Neutrophil (primary cell): ENCODE measurements at regions not wholly inside any gene's neighbourhood (a gene's known extent, or its start where the extent isn't known, plus 50 kb on each side); places are given as distances from the start of the nearest gene placed in this dataset.

Experiments used
- H3K27ac ChIP-seq: fragments of 200-600 bp; sonication (generic); 2 replicates; pipeline ENCODE4 v1.5.1; 2016; ENCODE audit warnings: mild to moderate bottlenecking, moderate library complexity
- H3K27me3 ChIP-seq: fragments of 200-600 bp; sonication (generic); 2 replicates; pipeline ENCODE4 v1.6.0; 2016; ENCODE audit warnings: mild to moderate bottlenecking
- H3K36me3 ChIP-seq: fragments of 200-600 bp; sonication (generic); 2 replicates; pipeline ENCODE4 v1.5.1; 2017
- H3K4me1 ChIP-seq, 2 experiments: fragments of 200-600 bp in 1 of 2; sonication (generic) in 1 of 2; 1 replicate in 1 of 2; 2 replicates in 1 of 2; pipeline versions ENCODE4 v1.5.1 to v1.6.1; 2013 to 2016; ENCODE audit warnings: low read depth in 1 of 2, low read length in 1 of 2, mild to moderate bottlenecking in 1 of 2, moderate library complexity in 1 of 2; ENCODE audit not compliant: control insufficient read depth in 1 of 2, insufficient read depth in 1 of 2
- H3K4me3 ChIP-seq, 2 experiments: fragments of 200-600 bp in 1 of 2; sonication (generic) in 1 of 2; 1 replicate in 1 of 2; 2 replicates in 1 of 2; pipeline ENCODE4 v1.5.1; 2013 to 2016; ENCODE audit warnings: low read depth in 1 of 2, low read length in 1 of 2, mild to moderate bottlenecking in 1 of 2, moderate library complexity in 1 of 2
- H3K9me3 ChIP-seq: fragments of 200-600 bp; sonication (generic); 2 replicates; pipeline ENCODE4 v1.5.1; 2016
- TF ChIP-seq, protein P1 (sequence below): fragments of 200-600 bp; sonication (generic); IDR thresholded peaks from 2 replicates; pipeline ENCODE4 v1.5.1; 2016; ENCODE audit warnings: antibody characterized with exemption

GRCh38 chr1:57951390-57951789 is 527.5 kb upstream of the DAB1 start:
- no peaks in the 10 kb centered on the region for H3K9me3 ChIP-seq
- H3K27ac ChIP-seq, result no peak overlapping the region
- no peaks in the 10 kb centered on the region for H3K27me3 ChIP-seq
- TF ChIP-seq, protein P1, sequence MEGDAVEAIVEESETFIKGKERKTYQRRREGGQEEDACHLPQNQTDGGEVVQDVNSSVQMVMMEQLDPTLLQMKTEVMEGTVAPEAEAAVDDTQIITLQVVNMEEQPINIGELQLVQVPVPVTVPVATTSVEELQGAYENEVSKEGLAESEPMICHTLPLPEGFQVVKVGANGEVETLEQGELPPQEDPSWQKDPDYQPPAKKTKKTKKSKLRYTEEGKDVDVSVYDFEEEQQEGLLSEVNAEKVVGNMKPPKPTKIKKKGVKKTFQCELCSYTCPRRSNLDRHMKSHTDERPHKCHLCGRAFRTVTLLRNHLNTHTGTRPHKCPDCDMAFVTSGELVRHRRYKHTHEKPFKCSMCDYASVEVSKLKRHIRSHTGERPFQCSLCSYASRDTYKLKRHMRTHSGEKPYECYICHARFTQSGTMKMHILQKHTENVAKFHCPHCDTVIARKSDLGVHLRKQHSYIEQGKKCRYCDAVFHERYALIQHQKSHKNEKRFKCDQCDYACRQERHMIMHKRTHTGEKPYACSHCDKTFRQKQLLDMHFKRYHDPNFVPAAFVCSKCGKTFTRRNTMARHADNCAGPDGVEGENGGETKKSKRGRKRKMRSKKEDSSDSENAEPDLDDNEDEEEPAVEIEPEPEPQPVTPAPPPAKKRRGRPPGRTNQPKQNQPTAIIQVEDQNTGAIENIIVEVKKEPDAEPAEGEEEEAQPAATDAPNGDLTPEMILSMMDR, result no peak
- no peak overlapping the region for H3K4me3 ChIP-seq
- H3K4me1 ChIP-seq, result no peaks in the 10 kb centered on the region
- H3K36me3 ChIP-seq, result no peaks in the 10 kb centered on the region

DNA sequence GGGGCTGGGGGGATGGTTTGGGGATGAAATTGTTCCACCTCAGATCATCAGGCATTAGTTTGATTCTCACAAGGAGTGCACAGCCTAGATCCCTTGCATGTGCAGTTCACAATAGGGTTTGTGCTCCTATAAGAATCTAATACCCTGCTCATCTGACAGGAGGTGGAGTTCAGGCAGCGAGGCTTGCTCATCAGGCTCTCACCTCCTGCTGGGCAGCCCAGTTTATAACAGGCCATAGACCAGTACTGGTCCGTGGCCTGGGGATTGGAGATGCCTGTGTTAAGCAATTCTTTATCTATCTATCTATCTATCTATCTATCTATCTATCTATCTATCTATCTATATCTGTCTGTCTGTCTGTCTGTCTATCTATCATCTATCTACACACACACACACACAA is 525.3 kb upstream of the DAB1 start:
- H3K4me3 ChIP-seq, result no peak overlapping the region
- H3K36me3 ChIP-seq, result no peaks in the 10 kb centered on the region
- no peak overlapping the region for H3K27ac ChIP-seq
- no peaks in the 10 kb centered on the region for H3K9me3 ChIP-seq
- no peaks in the 10 kb centered on the region for H3K4me1 ChIP-seq
- TF ChIP-seq, protein P1, result no peak
- no peaks in the 10 kb centered on the region for H3K27me3 ChIP-seq

- H3K27me3 ChIP-seq, result no peaks in the 10 kb centered on the region
- H3K4me3 ChIP-seq, result no peak overlapping the region
- no peaks in the 10 kb centered on the region for H3K9me3 ChIP-seq
- TF ChIP-seq, protein P1, result no peak
- no peaks in the 10 kb centered on the region for H3K4me1 ChIP-seq
- H3K36me3 ChIP-seq, result no peaks in the 10 kb centered on the region
- H3K27ac ChIP-seq, result no peak overlapping the region
Measured at GRCh38 chr1:57947471-57947870, 523.6 kb upstream of the DAB1 start.

DNA sequence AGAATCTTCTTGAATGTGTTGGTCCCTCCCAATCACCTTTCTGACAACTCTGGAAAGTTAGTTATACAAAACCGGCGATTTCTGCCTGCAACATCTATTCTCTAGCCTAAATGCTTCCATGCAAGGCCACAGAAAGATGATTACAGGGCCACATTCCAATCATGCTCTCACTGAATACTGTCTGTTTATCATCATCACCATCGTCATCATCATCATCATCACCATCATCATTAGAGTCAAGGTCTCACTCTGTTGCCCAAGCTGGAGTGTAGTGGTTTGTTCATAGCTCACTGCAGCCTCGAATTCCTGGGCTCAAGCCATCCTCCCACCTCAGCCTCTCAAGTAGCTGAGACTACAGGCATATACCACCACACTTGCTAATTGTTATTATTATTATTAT is 521.2 kb upstream of the DAB1 start:
- TF ChIP-seq, protein P1, result no peak
- H3K4me3 ChIP-seq, result no peak overlapping the region
- no peak overlapping the region for H3K27ac ChIP-seq
- H3K36me3 ChIP-seq, result no peaks in the 10 kb centered on the region
- no peaks in the 10 kb centered on the region for H3K4me1 ChIP-seq
- no peaks in the 10 kb centered on the region for H3K9me3 ChIP-seq
- H3K27me3 ChIP-seq, result no peaks in the 10 kb centered on the region

DNA sequence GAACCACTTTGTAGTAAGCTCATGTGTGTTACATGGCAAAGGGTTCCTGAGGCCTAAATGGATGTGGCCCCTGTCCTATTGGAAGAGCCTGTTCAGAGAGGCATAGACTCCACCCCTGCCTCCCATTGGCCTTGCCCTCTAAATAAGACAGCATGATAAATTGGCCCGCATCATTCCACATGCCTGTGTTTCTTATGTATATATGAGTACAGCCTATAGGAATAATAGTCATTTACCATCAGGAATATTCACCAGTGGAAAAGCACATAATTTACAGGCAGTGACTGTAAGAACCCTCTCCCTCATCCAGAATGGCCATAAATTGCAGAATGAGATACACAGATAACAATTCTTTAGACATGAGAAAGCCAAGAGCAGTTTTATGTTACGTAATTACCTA is 519.5 kb upstream of the DAB1 start:
- no peaks in the 10 kb centered on the region for H3K4me1 ChIP-seq
- H3K36me3 ChIP-seq, result no peaks in the 10 kb centered on the region
- H3K27me3 ChIP-seq, result no peaks in the 10 kb centered on the region
- TF ChIP-seq, protein P1, result no peak
- H3K9me3 ChIP-seq, result no peaks in the 10 kb centered on the region
- no peak overlapping the region for H3K27ac ChIP-seq
- no peak overlapping the region for H3K4me3 ChIP-seq

DNA sequence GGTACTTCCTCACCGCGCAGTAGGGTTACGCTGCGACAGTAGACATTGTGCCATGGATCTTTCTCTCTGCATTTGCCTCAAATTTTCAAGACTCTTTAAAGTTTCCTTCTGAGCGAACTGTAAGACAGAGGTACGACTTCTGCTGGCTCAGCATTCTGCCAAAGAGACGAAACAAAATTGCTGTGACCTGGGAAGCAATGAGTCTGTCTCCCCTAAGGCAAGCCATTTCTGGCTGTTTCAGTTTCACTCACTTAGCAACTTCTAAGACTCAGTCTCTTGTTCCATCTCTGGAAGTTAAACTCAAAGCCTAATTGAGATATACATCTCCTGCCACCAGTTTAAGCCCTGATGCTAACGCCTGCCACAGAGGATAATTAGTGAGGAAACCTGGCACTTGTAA is 510.9 kb upstream of the DAB1 start:
- Histone ChIP-seq H3K4me1 (no peaks in the 10 kb centered on the region), H3K9me3 (no peaks in the 10 kb centered on the region), H3K4me3 (no peak overlapping the region), H3K36me3 (no peaks in the 10 kb centered on the region), H3K27ac (no peak overlapping the region), H3K27me3 (no peaks in the 10 kb centered on the region)
- TF ChIP-seq, protein P1, result no peak
